Transverse colon (tissue), 4 donors: ENCODE measurements at regions not wholly inside any gene's neighbourhood (a gene's known extent, or its start where the extent isn't known, plus 50 kb on each side); places are given as distances from the start of the nearest gene placed in this dataset.

Experiments
- POLR2A ChIP-seq: fragments of 450-650 bp; IDR thresholded peaks from one replicate; pipeline ENCODE4 v1.6.1; 2016; ENCODE audit warnings: antibody characterized with exemption, mild to moderate bottlenecking, moderate library complexity
- POLR2AphosphoS5 ChIP-seq, 3 donors: sonication (generic); formaldehyde crosslinking; IDR thresholded peaks; one replicate each; pipeline ENCODE4 v1.6.1; 2016; ENCODE audit warnings: antibody characterized with exemption in 3 of 3
- TF ChIP-seq, protein P1 (sequence below), 5 experiments: fragments of 200-600 bp in 3 of 5; fragments of 450-650 bp in 2 of 5; sonication (generic) in 3 of 5; IDR thresholded peaks; 1 replicate in 2 of 5; 2 replicates in 3 of 5; pipeline ENCODE4 v1.5.1; 2016 to 2017; ENCODE audit warnings: antibody characterized with exemption in 5 of 5, inconsistent platforms in 3 of 5, mild to moderate bottlenecking in 2 of 5, moderate library complexity in 1 of 5

DNA sequence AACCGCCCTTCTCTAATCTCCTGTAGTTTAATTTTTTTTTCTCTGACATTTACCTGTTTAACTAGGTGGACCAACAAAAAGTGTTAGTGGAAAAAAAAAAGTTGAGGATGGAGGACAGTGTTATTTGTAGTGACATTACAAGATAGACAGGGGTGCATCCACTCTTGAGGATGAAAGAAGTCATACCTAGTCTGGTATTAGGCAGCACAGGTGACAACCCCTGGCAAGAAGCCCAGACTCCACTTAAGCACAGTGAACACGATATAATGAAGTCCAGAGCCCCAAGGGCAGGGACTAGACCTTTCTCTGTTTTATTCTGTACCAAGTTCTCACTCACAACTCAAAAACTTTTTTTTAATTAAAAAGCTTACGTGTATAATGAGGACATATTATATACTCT lies 268.4 kb downstream of the GPR37 start:
- TF ChIP-seq POLR2A (no peak), POLR2AphosphoS5 (IDR thresholded peaks at IDR 0.05) (no peak)
- TF ChIP-seq, protein P1, sequence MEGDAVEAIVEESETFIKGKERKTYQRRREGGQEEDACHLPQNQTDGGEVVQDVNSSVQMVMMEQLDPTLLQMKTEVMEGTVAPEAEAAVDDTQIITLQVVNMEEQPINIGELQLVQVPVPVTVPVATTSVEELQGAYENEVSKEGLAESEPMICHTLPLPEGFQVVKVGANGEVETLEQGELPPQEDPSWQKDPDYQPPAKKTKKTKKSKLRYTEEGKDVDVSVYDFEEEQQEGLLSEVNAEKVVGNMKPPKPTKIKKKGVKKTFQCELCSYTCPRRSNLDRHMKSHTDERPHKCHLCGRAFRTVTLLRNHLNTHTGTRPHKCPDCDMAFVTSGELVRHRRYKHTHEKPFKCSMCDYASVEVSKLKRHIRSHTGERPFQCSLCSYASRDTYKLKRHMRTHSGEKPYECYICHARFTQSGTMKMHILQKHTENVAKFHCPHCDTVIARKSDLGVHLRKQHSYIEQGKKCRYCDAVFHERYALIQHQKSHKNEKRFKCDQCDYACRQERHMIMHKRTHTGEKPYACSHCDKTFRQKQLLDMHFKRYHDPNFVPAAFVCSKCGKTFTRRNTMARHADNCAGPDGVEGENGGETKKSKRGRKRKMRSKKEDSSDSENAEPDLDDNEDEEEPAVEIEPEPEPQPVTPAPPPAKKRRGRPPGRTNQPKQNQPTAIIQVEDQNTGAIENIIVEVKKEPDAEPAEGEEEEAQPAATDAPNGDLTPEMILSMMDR (IDR thresholded peaks at IDR 0.05), result no peak
